SH-SY5Y (cell line): ENCODE measurements at regions not wholly inside any gene's neighbourhood (a gene's known extent, or its start where the extent isn't known, plus 50 kb on each side); places are given as distances from the start of the nearest gene placed in this dataset.

ENCODE experiments used
- GATA2 ChIP-seq: IDR thresholded peaks from 2 replicates; pipeline ENCODE4 v1.6.1; 2011; ENCODE audit warnings: mild to moderate bottlenecking, low read depth, low read length
- GATA3 ChIP-seq: IDR thresholded peaks from 2 replicates; pipeline ENCODE4 v1.6.1; 2011; ENCODE audit warnings: low read depth, mild to moderate bottlenecking, low read length, moderate library complexity

DNA sequence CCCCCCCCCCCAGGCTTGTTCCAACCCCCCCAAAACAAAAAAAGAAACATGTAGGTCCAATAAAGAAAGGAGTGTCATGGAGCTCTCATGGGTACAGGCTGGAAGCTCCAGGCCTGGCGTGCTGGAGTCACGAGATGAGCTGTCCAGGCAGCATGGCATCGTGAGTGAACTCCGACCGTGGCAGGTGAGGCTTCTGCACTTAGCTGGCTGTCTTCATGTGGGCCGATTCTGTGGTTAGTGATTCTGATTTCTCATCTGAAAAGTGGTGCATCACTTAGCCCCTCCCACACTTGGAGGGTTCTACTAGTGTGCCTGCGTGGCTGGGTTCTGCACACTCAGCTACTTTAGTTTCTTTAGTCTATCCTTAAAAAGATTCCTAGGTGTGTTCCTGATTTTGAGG, 126.4 kb upstream of the MGAT5 start:
- TF ChIP-seq GATA2 (no peak), GATA3 (no peak)
